Neural crest cell (in vitro differentiated cells): ENCODE measurements at regions not wholly inside any gene's neighbourhood (a gene's known extent, or its start where the extent isn't known, plus 50 kb on each side); places are given as distances from the start of the nearest gene placed in this dataset.

Experiments
- DNase-seq: peaks from one replicate; pipeline ENCODE4 v3.0.0; 2021; ENCODE audit warnings: low read depth, mixed read lengths, low spot score
- H3K27ac Mint-ChIP-seq: one replicate; pipeline ENCODE4 v1.8.0; 2021; ENCODE audit warnings: mild to moderate bottlenecking, mixed read lengths; ENCODE audit not compliant: unreplicated experiment
- H3K27me3 Mint-ChIP-seq: 2 replicates; pipeline ENCODE4 v1.8.0; 2021; ENCODE audit warnings: low read depth, mild to moderate bottlenecking, mixed read lengths
- H3K36me3 Mint-ChIP-seq: 2 replicates; pipeline ENCODE4 v1.8.0; 2021; ENCODE audit warnings: low read depth, mild to moderate bottlenecking, mixed read lengths
- H3K4me1 Mint-ChIP-seq: 2 replicates; pipeline ENCODE4 v1.8.0; 2021; ENCODE audit warnings: mixed read lengths
- H3K4me3 Mint-ChIP-seq: one replicate; pipeline ENCODE4 v1.8.0; 2021; ENCODE audit warnings: mild to moderate bottlenecking, mixed read lengths
- H3K9me3 Mint-ChIP-seq: 2 replicates; pipeline ENCODE4 v1.8.0; 2021; ENCODE audit warnings: mixed read lengths
- TF ChIP-seq, protein P1 (sequence below): fragments of 200-600 bp; sonication (generic); conservative IDR thresholded peaks from 2 replicates; pipeline ENCODE4 v1.5.0; 2021; ENCODE audit warnings: antibody characterized with exemption, mild to moderate bottlenecking

DNA sequence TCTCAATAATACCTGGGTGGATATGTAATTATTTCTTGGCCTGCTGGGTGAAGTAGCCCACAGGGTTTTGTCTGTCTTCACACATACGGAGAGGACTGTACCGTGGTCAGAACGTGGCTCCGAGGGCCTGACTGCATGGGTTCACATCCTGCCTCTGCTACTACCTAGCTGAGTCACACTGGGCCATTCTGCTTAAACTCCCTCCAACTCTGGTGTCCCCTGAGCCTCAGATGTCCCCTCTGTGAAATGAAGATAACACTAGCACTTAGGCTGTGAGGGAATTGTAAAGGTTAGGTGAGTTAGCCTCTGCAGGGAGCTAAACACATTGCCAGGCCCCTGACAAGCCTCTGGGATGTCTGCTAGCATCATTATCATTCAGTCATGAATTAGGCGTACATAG, 120.1 kb upstream of the NABP1 start:
- Mint-ChIP-seq H3K27ac (no peak overlapping the region), H3K9me3 (no peaks in the 10 kb centered on the region), H3K4me1 (peaks cover 3% of the 10 kb centered on the region), H3K27me3 (no peaks in the 10 kb centered on the region), H3K36me3 (no peaks in the 10 kb centered on the region), H3K4me3 (no peak overlapping the region)
- DNase-seq, result no peak
- TF ChIP-seq, protein P1, sequence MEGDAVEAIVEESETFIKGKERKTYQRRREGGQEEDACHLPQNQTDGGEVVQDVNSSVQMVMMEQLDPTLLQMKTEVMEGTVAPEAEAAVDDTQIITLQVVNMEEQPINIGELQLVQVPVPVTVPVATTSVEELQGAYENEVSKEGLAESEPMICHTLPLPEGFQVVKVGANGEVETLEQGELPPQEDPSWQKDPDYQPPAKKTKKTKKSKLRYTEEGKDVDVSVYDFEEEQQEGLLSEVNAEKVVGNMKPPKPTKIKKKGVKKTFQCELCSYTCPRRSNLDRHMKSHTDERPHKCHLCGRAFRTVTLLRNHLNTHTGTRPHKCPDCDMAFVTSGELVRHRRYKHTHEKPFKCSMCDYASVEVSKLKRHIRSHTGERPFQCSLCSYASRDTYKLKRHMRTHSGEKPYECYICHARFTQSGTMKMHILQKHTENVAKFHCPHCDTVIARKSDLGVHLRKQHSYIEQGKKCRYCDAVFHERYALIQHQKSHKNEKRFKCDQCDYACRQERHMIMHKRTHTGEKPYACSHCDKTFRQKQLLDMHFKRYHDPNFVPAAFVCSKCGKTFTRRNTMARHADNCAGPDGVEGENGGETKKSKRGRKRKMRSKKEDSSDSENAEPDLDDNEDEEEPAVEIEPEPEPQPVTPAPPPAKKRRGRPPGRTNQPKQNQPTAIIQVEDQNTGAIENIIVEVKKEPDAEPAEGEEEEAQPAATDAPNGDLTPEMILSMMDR, result no peak

DNA sequence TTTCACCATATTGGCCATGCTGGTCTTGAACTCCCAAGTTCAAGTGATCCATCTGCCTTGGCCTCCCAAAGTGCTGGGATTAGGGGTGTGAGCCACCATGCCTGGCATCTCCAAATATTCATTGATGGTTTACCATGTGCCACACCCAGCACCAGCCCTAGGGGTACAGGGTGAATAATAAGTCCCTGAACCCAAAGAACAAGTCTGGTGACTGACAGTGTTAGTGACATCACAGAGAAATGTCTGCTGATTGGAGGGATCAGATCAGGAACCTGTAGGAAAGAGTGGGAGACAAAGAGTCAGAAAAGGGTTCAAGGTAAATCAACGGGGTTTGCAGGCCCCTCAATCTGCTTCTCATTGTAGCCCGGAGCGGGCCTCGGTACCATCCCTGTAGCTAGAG, 118.4 kb upstream of the NABP1 start:
- H3K27ac Mint-ChIP-seq, result no peak overlapping the region
- TF ChIP-seq, protein P1, result no peak
- H3K36me3 Mint-ChIP-seq, result no peaks in the 10 kb centered on the region
- H3K27me3 Mint-ChIP-seq, result no peaks in the 10 kb centered on the region
- H3K9me3 Mint-ChIP-seq, result no peaks in the 10 kb centered on the region
- peaks cover 3% of the 10 kb centered on the region for H3K4me1 Mint-ChIP-seq
- DNase-seq, result no peak
- no peak overlapping the region for H3K4me3 Mint-ChIP-seq

DNA sequence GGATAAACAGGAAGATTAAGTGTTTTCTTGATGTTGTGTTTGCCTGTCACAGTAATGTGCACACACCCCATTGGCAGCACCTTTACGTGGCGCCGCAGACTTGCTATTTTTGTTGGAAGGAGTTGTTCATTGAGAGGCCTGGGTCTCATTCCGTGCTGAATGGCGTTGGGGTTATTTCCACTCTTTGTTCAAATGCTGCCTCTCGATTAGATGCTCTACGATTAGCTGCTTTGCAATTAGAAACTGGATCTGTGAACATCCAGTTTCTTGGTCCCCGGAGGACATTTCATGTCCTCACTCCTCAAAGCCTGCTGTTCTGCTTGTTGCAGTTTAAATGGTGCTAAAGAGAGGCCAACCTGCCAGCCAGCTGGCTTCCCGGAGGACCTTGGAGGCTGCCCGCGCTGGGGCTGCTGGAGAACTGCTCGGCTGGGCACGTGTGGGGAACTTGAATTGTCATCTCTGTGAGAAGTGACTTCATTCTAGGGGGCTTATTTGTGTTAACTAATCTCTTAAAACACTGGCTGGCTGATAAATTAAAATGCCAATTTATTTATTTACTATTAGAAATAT, 117.4 kb upstream of the NABP1 start:
- no peak for DNase-seq
- H3K4me3 Mint-ChIP-seq, result no peak overlapping the region
- TF ChIP-seq, protein P1, result no peak
- H3K9me3 Mint-ChIP-seq, result no peaks in the 10 kb centered on the region
- no peaks in the 10 kb centered on the region for H3K4me1 Mint-ChIP-seq
- H3K36me3 Mint-ChIP-seq, result no peaks in the 10 kb centered on the region
- H3K27ac Mint-ChIP-seq, result no peak overlapping the region
- H3K27me3 Mint-ChIP-seq, result no peaks in the 10 kb centered on the region

DNA sequence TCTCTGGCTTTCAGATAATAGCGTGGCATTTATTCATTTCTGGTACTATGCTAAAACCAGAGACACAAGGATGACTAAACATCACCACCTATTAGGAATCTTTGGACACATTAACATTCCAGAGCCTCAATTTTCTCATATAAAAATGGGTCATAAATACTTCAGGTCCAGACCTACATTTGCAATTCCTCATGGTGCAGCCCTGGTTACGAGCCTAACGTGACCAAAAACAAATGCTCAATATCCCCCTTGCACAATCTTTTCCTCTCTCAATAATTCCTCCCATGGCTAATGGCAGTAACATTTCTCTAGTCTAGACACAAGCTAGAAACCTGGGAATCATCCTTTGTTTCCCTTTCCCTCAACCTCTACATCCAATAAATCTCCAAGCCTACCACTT, 112.8 kb upstream of the NABP1 start:
- no peak for DNase-seq
- Mint-ChIP-seq H3K27me3 (no peaks in the 10 kb centered on the region), H3K4me3 (no peak overlapping the region), H3K36me3 (no peaks in the 10 kb centered on the region), H3K9me3 (no peaks in the 10 kb centered on the region), H3K4me1 (no peaks in the 10 kb centered on the region), H3K27ac (no peak overlapping the region)
- TF ChIP-seq, protein P1, result no peak

DNA sequence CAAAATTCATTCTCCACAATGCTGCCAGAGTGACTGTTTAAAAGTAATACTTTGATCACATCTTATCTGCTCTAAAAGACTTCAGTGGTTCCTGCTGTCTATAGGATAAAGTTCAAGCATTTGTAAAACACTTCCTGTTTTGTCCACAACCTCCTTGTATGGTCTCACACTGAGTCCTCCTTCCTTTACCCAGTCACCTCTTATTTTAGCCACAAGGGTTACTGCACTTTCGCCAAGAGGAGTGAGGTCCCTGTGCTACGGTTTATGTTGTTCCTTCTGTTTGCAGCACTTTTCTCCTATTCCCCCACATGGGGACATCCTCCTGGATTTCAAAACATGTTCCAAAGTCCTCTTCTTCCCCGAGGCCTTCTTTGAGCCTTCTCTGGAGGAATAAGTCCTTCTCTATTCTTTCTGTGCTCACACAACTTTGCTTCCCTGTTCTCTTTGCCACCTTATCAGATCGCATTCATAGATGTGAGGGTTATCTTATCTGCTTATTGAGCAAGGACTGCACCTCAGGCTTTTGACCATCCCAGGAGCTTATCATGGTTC, 112.2 kb upstream of the NABP1 start:
- no peaks in the 10 kb centered on the region for H3K36me3 Mint-ChIP-seq
- H3K4me1 Mint-ChIP-seq, result peaks cover under 1% of the 10 kb centered on the region
- no peaks in the 10 kb centered on the region for H3K9me3 Mint-ChIP-seq
- no peak for DNase-seq
- TF ChIP-seq, protein P1, result no peak
- H3K27ac Mint-ChIP-seq, result no peak overlapping the region
- H3K27me3 Mint-ChIP-seq, result no peaks in the 10 kb centered on the region
- no peak overlapping the region for H3K4me3 Mint-ChIP-seq
